C4-2B (cell line): ENCODE measurements at regions not wholly inside any gene's neighbourhood (a gene's known extent, or its start where the extent isn't known, plus 50 kb on each side); places are given as distances from the start of the nearest gene placed in this dataset.

Source experiments
- H3K27ac ChIP-seq: fragments of 450-650 bp; 2 replicates; pipeline ENCODE4 v1.5.1; 2017
- CTCF ChIP-seq: fragments of 450-650 bp; conservative IDR thresholded peaks from 2 replicates; pipeline ENCODE4 v1.5.1; 2017; ENCODE audit warnings: mild to moderate bottlenecking
- ZFX ChIP-seq: fragments of 450-650 bp; IDR thresholded peaks from 2 replicates; pipeline ENCODE4 v1.6.1; 2017

GRCh38 chr2:67752199-67752598 lies 310.6 kb downstream of the C1D start:
- TF ChIP-seq ZFX (no peak), CTCF (no peak)
- H3K27ac ChIP-seq: no peak overlapping the region

- H3K27ac ChIP-seq: no peak overlapping the region
- TF ChIP-seq CTCF (no peak), ZFX (no peak)
Observed at GRCh38 chr2:67752969-67753368, 309.8 kb downstream of the C1D start.

GRCh38 chr2:67755156-67755882 lies 307.5 kb downstream of the C1D start:
- TF ChIP-seq CTCF (no peak), ZFX (no peak)
- no peak overlapping the region for H3K27ac ChIP-seq

- TF ChIP-seq ZFX (no peak), CTCF (no peak)
- no peak overlapping the region for H3K27ac ChIP-seq
Observed at GRCh38 chr2:67760995-67761394, 301.8 kb downstream of the C1D start.

GRCh38 chr2:67771380-67771779 lies 291.4 kb downstream of the C1D start:
- H3K27ac ChIP-seq: no peak overlapping the region
- TF ChIP-seq ZFX: no peak
- TF ChIP-seq CTCF: no peak

- H3K27ac ChIP-seq: no peak overlapping the region
- TF ChIP-seq ZFX (no peak), CTCF (no peak)
Observed at GRCh38 chr2:67772216-67773170, 290.3 kb downstream of the C1D start.

GRCh38 chr2:67773851-67774250 lies 289.0 kb downstream of the C1D start:
- no peak overlapping the region for H3K27ac ChIP-seq
- TF ChIP-seq CTCF (no peak), ZFX (no peak)
